GM04504 (cell line): ENCODE measurements at regions not wholly inside any gene's neighbourhood (a gene's known extent, or its start where the extent isn't known, plus 50 kb on each side); places are given as distances from the start of the nearest gene placed in this dataset.
A peak's percentile ranks its signal among the peaks of the same experiment; 100 is the strongest.

Experiments used
- DNase-seq: peaks from one replicate; pipeline ENCODE4 v3.0.0-alpha.2; 2012; ENCODE audit warnings: low read depth

GRCh38 chr14:71362282-71362681 lies 455.0 kb downstream of the PCNX1 start:
- DNase-seq = no peak

GRCh38 chr14:71362920-71363584 lies 455.8 kb downstream of the PCNX1 start:
- DNase-seq = peak; percentile 24

GRCh38 chr14:71363946-71364925 lies 457.0 kb downstream of the PCNX1 start:
- DNase-seq = no peak

- no peak for DNase-seq
Measured at GRCh38 chr14:71365361-71365760, 458.1 kb downstream of the PCNX1 start.

- no peak for DNase-seq
Measured at GRCh38 chr14:71366861-71367260, 459.6 kb downstream of the PCNX1 start.

GRCh38 chr14:71371711-71372396 lies 464.6 kb downstream of the PCNX1 start:
- no peak for DNase-seq

GRCh38 chr14:71372411-71372838 lies 465.2 kb downstream of the PCNX1 start:
- peak; percentile 55 for DNase-seq

- no peak for DNase-seq
Measured at GRCh38 chr14:71373773-71374172, 466.5 kb downstream of the PCNX1 start.

GRCh38 chr14:71374989-71375388 lies 467.7 kb downstream of the PCNX1 start:
- DNase-seq = no peak

- DNase-seq = no peak
Measured at GRCh38 chr14:71377099-71377498, 469.8 kb downstream of the PCNX1 start.

- peak; percentile 38 for DNase-seq
Measured at GRCh38 chr14:71380271-71380670, 473.0 kb downstream of the PCNX1 start.

- DNase-seq = no peak
Measured at GRCh38 chr14:71381814-71382213, 474.6 kb downstream of the PCNX1 start.

- DNase-seq = no peak
Measured at GRCh38 chr14:71382315-71382714, 475.1 kb downstream of the PCNX1 start.

- DNase-seq = no peak
Measured at GRCh38 chr14:71383510-71383909, 476.3 kb downstream of the PCNX1 start.

- DNase-seq = no peak
Measured at GRCh38 chr14:71384007-71384845, 477.0 kb downstream of the PCNX1 start.

- no peak for DNase-seq
Measured at GRCh38 chr14:71387753-71388152, 480.5 kb downstream of the PCNX1 start.

- DNase-seq = no peak
Measured at GRCh38 chr14:71388336-71388735, 481.1 kb downstream of the PCNX1 start.

- no peak for DNase-seq
Measured at GRCh38 chr14:71388862-71389261, 481.6 kb downstream of the PCNX1 start.

GRCh38 chr14:71394386-71394785 lies 487.1 kb downstream of the PCNX1 start:
- DNase-seq = no peak

GRCh38 chr14:71395151-71395604 lies 487.9 kb downstream of the PCNX1 start:
- peak; percentile 50 for DNase-seq

- no peak for DNase-seq
Measured at GRCh38 chr14:71395636-71396035, 488.4 kb downstream of the PCNX1 start.
